ENCODE measurements at regions not wholly inside any gene's neighbourhood (a gene's known extent, or its start where the extent isn't known, plus 50 kb on each side); places are given as distances from the start of the nearest gene placed in this dataset.

GRCh38 chr1:213519098-213519497 is 468.1 kb downstream of the RPS6KC1 start:
- H3K9me3 ChIP-seq: no peaks in the 10 kb centered on the region
- H3K4me1 ChIP-seq: no peaks in the 10 kb centered on the region
- DNase-seq: no peak
- 17 to 27% methylated on average over 4 of the region's 4 CpGs for WGBS, 2 donors
- ATAC-seq (ENCODE audit: low FRiP score in 2 of 2): no peak
- no peaks in the 10 kb centered on the region for H3K36me3 ChIP-seq
- no peak overlapping the region for H3K27ac ChIP-seq
- H3K27me3 ChIP-seq: no peaks in the 10 kb centered on the region
- no peak overlapping the region for H3K4me3 ChIP-seq
- TF ChIP-seq EP300 (IDR thresholded peaks at IDR 0.05): no peak
- TF ChIP-seq, protein P1, sequence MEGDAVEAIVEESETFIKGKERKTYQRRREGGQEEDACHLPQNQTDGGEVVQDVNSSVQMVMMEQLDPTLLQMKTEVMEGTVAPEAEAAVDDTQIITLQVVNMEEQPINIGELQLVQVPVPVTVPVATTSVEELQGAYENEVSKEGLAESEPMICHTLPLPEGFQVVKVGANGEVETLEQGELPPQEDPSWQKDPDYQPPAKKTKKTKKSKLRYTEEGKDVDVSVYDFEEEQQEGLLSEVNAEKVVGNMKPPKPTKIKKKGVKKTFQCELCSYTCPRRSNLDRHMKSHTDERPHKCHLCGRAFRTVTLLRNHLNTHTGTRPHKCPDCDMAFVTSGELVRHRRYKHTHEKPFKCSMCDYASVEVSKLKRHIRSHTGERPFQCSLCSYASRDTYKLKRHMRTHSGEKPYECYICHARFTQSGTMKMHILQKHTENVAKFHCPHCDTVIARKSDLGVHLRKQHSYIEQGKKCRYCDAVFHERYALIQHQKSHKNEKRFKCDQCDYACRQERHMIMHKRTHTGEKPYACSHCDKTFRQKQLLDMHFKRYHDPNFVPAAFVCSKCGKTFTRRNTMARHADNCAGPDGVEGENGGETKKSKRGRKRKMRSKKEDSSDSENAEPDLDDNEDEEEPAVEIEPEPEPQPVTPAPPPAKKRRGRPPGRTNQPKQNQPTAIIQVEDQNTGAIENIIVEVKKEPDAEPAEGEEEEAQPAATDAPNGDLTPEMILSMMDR (IDR thresholded peaks at IDR 0.05): no peak
- no peak for TF ChIP-seq POLR2A (IDR thresholded peaks at IDR 0.05)
- TF ChIP-seq POLR2AphosphoS5 (IDR thresholded peaks at IDR 0.05): no peak

GRCh38 chr1:213521206-213521605 is 466.6 kb upstream of the PROX1 start:
- TF ChIP-seq POLR2AphosphoS5 (IDR thresholded peaks at IDR 0.05) (no peak), POLR2A (IDR thresholded peaks at IDR 0.05) (no peak), EP300 (IDR thresholded peaks at IDR 0.05) (no peak)
- TF ChIP-seq, protein P1 (IDR thresholded peaks at IDR 0.05): no peak
- Histone ChIP-seq H3K9me3 (no peaks in the 10 kb centered on the region), H3K4me1 (no peaks in the 10 kb centered on the region), H3K4me3 (no peak overlapping the region), H3K36me3 (no peaks in the 10 kb centered on the region), H3K27me3 (no peaks in the 10 kb centered on the region), H3K27ac (no peak overlapping the region)
- 87 to 95% methylated on average over 2 of the region's 2 CpGs for WGBS, 2 donors
- no peak for ATAC-seq (ENCODE audit: low FRiP score in 2 of 2)
- no peak for DNase-seq

DNA sequence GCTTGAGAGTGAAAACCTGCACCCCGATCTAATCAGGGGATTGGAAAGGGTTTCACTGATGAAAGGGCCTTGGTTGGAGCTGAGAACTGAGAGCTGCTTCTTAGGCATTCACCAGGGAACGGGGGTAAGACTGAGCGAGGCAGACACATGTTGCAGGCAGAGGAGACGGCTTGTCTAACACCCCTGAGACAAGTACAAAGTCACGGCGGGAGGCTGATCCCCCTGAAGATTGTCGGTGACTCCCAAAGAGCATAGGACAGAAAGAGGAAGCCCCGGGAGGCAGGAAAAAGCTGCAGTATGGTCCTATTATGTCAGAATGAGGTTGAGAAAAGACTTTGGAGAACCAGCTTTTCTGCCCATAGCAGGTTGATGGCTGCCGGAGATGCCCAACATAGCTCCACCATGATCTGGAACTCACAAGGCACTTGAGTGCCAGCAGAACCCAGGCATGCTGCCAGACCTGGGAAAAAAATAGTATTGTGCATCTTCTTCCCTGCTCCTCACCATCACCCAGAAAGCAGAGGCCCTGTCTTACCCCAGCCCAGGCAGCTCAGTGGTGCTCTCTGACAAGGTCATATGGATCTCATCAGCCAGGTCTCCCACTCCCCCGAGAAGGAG is 463.9 kb upstream of the PROX1 start:
- Histone ChIP-seq H3K27me3 (no peaks in the 10 kb centered on the region), H3K9me3 (no peaks in the 10 kb centered on the region), H3K27ac (no peak overlapping the region), H3K4me3 (no peak overlapping the region), H3K4me1 (no peaks in the 10 kb centered on the region), H3K36me3 (no peaks in the 10 kb centered on the region)
- ATAC-seq (ENCODE audit: low FRiP score in 2 of 2) (no peak), DNase-seq (no peak)
- TF ChIP-seq POLR2A (IDR thresholded peaks at IDR 0.05): no peak
- TF ChIP-seq POLR2AphosphoS5 (IDR thresholded peaks at IDR 0.05): no peak
- TF ChIP-seq, protein P1 (IDR thresholded peaks at IDR 0.05): no peak
- TF ChIP-seq EP300 (IDR thresholded peaks at IDR 0.05): no peak
- 65 to 71% methylated on average over 10 of the region's 10 CpGs for WGBS, 2 donors

DNA sequence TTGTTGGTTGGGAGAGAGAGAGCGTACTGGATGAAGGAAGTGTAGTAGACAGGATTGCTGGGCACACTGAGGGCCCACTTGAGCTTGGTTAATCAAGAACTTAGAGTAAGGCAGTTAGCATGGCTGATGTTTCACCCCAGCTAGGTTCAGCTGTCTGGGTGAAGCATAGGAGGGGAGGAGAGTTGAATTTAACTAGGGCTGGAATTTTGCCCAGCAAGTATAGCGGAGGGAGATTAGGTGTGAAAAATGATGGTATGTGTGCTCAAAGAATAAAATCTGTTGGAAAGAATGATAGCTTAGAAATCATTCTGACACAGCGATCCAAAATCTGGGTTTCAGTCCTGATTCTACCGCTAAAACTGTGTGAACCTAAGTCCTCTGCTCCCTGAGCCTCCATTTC is 461.5 kb upstream of the PROX1 start:
- TF ChIP-seq POLR2AphosphoS5 (IDR thresholded peaks at IDR 0.05) (no peak), EP300 (IDR thresholded peaks at IDR 0.05) (no peak), POLR2A (IDR thresholded peaks at IDR 0.05) (no peak)
- TF ChIP-seq, protein P1 (IDR thresholded peaks at IDR 0.05): no peak
- H3K9me3 ChIP-seq: no peaks in the 10 kb centered on the region
- no peaks in the 10 kb centered on the region for H3K4me1 ChIP-seq
- H3K27me3 ChIP-seq: no peaks in the 10 kb centered on the region
- H3K36me3 ChIP-seq: no peaks in the 10 kb centered on the region
- no peak overlapping the region for H3K4me3 ChIP-seq
- no peak for DNase-seq
- no peak overlapping the region for H3K27ac ChIP-seq
- WGBS, 2 donors: 75 to 79% methylated on average over 4 of the region's 4 CpGs
- no peak for ATAC-seq (ENCODE audit: low FRiP score in 2 of 2)

DNA sequence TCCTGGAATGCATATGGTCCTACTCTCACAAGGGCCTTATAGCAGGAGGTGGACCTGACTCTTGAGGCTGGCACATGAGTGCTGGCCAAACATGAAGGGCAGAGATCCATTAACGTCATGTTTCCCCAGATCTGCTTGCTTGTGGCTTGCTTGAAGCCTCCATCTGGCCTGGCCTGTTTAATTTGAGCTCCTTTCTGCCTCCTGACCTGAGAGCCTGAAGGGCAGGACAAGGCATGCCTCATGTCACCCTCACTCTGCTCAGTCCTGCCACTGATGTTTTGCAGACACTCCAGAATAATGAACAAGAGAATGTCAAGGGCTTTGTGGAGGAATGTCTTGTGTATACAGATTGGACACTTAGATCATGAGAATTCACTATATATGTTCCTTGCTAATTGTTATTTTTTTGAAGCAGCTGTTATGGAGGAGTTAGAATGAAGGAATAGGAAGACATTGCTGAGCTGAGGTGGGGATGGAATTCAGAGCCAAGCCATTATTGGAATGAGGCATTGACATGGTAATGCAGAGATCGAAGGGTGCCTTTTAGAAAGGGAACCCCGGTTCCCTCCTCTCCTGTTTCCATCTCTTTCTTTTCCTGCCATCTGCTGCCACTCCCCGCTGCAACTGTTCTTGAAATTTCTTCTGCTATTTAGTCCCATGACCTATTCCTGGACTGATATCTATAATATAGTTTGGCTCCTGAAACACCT is 457.0 kb upstream of the PROX1 start:
- ATAC-seq (ENCODE audit: low FRiP score in 2 of 2) (no peak), DNase-seq (no peak)
- Histone ChIP-seq H3K4me3 (no peak overlapping the region), H3K4me1 (no peaks in the 10 kb centered on the region), H3K27me3 (no peaks in the 10 kb centered on the region), H3K9me3 (no peaks in the 10 kb centered on the region), H3K27ac (no peak overlapping the region), H3K36me3 (no peaks in the 10 kb centered on the region)
- 63 to 77% methylated on average over 3 to 4 of the region's 4 CpGs for WGBS, 2 donors
- TF ChIP-seq POLR2A (IDR thresholded peaks at IDR 0.05) (no peak), POLR2AphosphoS5 (IDR thresholded peaks at IDR 0.05) (peak in 1 of 2 donors; percentile 17), EP300 (IDR thresholded peaks at IDR 0.05) (no peak)
- TF ChIP-seq, protein P1 (IDR thresholded peaks at IDR 0.05): no peak
